GM18508 (cell line): ENCODE measurements at regions not wholly inside any gene's neighbourhood (a gene's known extent, or its start where the extent isn't known, plus 50 kb on each side); places are given as distances from the start of the nearest gene placed in this dataset.

ENCODE experiments used
- ATAC-seq: cut with Tn5 transposase; IDR thresholded peaks from one replicate; pipeline ENCODE4 v1.9.1; 2021; ENCODE audit warnings: moderate number of reproducible peaks; ENCODE audit not compliant: insufficient read depth, unreplicated experiment

GRCh38 chr2:58899692-58900091, 658.6 kb upstream of the FANCL start:
- ATAC-seq = no peak

DNA sequence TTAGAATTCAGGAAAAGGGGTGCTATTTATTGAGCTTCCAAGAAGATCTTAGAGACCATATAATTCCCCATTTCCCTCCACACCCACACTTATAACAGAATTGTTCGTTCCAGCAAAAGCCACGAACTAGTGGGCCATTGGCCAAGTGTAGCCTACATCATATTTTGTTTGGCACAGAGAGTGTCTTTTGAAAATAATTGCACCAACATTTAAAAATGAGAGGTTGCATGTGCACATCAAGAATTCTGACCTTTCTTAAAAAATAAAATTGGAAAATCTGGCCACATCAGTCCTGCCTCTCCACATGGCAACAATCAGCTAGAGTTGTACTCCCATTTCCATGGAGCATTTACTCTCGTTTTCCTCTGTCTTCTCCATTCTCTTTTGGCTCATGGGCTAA, 655.5 kb upstream of the FANCL start:
- ATAC-seq = no peak

- ATAC-seq = no peak
Measured at GRCh38 chr2:58895857-58896256, 654.7 kb upstream of the FANCL start.

DNA sequence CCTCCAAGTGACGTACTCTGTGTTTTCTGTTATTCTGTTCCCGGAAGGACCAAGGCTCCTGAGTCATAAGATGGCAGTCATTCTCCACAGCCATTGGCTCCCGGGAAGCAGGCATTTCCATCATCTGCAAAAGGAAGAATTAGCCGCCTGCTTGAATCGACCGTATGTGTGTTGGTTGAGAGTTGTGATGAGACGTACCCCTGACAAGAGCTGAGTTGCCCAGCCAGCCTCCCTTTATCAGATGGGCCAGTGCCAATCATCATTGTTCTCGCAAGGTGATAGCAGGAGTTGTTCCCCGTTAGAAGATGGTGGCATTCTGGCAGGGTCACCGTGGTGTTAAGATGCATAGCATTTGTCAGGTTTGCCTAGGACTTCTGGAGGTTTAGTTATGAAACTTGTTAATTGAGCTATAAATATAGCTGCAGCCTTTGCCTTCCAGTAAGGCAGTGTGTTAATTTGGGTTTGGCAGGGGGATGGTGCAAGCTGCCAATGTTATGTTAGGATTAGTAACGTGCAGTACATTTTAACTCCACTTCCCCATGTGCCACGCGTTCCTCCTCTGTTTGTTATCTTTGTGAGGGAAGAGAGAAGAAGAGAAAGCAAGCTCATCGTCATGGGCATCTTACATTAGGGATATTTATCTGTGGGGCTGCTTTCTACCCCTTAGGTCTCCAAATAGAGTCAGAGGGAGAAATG, 652.7 kb upstream of the FANCL start:
- no peak for ATAC-seq

- ATAC-seq = no peak
Measured at GRCh38 chr2:58891828-58892377, 650.8 kb upstream of the FANCL start.

DNA sequence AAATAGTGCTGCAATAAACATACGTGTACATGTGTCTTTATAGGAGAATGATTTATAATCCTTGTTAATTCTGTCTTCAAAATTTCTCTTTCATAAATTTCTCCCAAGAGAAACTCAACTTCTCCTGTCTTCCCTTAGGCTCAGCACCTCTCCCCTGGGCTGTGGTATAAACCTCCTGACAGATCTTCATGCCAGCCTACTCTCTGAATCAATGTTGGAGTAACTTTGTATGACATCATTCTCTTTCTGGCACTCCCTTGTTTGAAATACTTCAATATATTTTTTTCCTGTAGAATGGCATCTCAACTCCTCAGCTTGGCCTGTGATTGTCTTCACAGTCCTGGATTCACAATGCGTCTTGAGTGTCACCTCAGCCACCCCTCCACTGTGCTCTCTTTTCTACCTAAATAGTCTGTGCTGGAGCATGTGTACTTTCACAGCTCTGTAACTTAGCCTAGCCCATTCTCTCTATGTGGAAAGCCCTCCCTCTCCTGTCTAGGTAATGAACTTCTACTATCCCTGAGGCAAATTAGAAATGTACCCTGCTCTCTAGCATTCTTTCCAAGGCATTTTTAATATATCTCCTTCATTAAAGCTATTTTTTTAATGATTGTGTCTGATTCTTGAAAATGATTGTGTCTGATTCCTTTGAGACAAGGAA, 649.9 kb upstream of the FANCL start:
- ATAC-seq = no peak

DNA sequence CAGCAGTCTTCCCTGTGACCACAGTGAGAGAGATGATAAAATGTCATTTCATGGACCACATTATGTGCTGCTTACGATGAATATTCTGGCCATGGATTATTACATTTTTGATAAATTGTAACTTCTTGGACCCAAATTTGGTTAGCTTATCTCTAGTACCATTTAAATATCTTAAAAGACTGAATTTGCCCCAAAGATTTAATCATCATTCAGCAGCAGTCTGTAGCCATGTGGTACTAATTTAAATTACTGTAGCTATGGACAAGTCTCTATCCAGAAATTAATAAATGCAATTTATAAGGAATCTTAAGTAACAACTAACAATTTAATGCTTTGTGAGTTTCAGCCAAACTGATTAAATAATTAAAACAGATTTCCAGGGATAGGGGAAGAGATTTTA, 644.9 kb upstream of the FANCL start:
- no peak for ATAC-seq

DNA sequence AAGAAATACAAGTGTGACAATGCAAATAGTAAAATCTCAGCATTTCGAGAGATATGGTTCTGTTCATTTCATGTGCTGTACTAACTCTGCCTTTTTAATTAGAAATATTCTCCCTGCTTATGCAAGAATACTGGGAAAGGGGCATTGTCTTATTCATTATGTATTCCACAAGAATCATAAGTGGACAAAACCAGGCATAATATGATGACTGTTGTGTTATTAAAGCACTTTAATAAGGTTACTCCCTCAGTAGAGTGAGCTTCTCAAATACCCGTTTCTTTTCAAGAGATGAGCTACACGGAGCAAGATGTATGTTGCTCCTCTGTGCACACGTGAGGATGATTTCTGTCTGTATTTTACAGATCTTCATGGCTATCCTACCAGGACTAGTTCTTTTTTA, 638.7 kb upstream of the FANCL start:
- no peak for ATAC-seq

- no peak for ATAC-seq
Measured at GRCh38 chr2:58878778-58879177, 637.7 kb upstream of the FANCL start.

DNA sequence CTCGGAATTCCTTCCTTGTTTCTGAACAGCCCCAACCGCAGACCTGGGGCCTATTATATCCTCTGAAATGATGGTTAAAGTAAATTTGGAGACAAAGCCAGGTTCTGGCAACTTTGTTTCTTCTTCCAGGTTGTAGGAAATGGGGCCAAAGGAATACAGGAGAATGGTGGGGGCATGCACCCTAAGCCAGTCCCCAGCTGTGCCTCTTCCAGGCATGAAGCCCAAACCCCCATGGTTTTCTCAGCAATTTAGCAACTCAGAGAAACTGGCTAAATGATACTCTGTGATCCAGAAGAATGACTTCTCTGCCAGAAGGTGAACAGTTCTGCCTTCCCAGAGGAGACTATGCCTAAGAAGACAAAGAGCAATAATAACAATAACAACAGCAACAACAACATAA, 635.0 kb upstream of the FANCL start:
- no peak for ATAC-seq

DNA sequence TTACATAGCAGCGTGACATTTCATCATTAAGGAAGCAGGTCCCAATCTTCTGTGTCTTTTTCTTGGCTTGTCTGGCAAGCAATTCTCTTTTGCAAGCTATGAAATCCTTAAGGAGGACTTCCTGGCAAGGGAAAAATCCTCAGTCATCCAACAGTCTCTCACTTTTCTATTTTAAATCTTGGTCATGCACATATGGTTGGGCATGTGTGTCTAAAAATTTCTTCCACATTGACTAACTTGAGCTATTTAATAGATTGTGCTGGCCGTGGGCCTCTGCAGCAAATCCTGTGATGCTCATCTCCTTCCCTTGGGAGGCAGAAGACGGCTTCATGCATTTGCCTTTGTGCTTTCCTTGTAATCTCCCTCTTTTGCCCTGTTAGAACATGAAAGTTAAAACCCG, 634.3 kb upstream of the FANCL start:
- ATAC-seq = no peak

- peak; percentile 38 for ATAC-seq
Measured at GRCh38 chr2:58871469-58872142, 630.5 kb upstream of the FANCL start.

DNA sequence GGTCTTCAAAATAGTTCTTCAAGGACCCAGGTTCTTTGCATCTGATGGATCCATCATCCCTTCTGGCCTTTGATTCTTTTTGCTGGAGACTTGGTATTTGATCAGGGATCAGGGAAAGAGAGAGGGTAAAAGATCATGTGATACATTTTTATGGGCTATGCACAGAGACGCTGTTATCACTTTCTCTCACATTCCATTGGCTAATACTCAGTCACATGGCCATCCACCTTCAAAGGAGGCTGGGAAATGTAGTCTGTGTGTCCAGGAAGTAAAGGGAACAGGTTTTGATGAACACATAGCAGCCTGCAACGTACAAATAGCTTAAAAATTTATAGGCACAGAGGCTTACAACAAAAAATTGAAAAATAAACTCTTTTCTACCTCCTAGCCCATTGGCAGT, 629.6 kb upstream of the FANCL start:
- ATAC-seq = no peak

GRCh38 chr2:58866946-58867345, 625.8 kb upstream of the FANCL start:
- no peak for ATAC-seq

- no peak for ATAC-seq
Measured at GRCh38 chr2:58866527-58866926, 625.4 kb upstream of the FANCL start.

GRCh38 chr2:58866040-58866439, 624.9 kb upstream of the FANCL start:
- ATAC-seq = peak; percentile 38

- peak; percentile 46 for ATAC-seq
Measured at GRCh38 chr2:58865436-58865835, 624.3 kb upstream of the FANCL start.

GRCh38 chr2:58862244-58862643, 621.1 kb upstream of the FANCL start:
- no peak for ATAC-seq

DNA sequence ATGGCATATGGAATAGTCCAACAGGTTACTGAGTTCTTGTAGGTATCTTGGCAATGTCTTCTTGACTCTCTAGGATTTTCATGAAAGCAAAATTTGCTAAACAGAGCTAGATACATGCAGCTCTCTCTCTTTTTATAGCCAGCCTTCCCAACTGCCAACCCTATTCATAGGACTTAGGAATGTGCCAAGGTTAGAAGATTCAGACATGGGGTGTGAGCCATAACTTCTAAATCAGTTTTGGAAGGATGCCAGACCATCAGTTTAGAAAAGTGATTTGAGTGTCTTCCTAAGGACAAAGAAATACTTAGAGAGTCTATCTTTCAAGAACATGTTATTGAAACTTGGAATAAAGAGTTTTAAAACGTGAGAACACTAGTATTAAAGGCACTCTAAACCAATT, 619.5 kb upstream of the FANCL start:
- no peak for ATAC-seq

DNA sequence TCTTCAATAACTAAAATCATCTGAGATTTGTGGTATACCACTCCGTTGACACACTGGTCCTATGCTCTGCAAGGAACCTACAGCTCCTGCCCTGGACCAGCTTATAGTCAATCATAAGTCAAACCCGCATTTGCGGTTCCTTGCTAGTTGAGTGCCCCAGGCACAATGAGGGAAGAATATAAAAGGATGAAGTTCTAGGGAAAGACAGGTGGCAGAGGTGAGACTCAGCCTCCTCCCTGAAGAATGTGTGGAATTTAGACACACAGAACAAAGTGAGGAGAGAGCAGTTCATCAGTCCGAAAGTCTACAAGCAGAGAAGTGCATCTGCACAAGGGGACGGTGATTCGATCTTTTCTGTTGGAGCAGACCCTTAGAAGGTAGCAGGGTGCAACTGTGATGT, 615.0 kb upstream of the FANCL start:
- no peak for ATAC-seq

DNA sequence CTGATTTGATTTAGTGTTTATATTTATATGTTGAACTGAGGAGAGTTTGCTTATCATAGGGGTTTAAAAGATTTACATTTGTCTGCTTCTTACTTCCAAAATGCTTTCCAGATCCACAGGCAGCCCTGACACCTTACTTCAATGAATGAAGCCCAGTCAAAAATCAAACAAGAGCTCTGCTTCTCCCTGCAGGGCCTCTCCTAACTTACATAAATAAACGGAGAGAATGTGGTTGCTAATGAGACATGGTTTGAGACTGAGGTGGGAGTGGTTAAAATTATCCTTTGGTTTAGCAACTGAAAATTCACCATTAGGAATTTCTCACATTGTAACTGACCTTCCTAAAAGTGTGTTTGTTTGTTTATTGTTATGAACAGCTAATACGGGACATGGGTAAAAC, 612.3 kb upstream of the FANCL start:
- no peak for ATAC-seq
